IPS-18a (cell line): ENCODE measurements at regions not wholly inside any gene's neighbourhood (a gene's known extent, or its start where the extent isn't known, plus 50 kb on each side); places are given as distances from the start of the nearest gene placed in this dataset.

ENCODE experiments used
- H3K27ac ChIP-seq: one replicate; pipeline ENCODE4 v1.5.1; 2013; ENCODE audit warnings: low read length
- H3K27me3 ChIP-seq: one replicate; pipeline ENCODE4 v1.6.1; 2013; ENCODE audit warnings: mild to moderate bottlenecking, low read length; ENCODE audit not compliant: control insufficient read depth, insufficient read depth
- H3K36me3 ChIP-seq: one replicate; pipeline ENCODE4 v1.6.1; 2013; ENCODE audit warnings: low read depth, low read length; ENCODE audit not compliant: control insufficient read depth
- H3K4me1 ChIP-seq: one replicate; pipeline ENCODE4 v1.6.1; 2013; ENCODE audit warnings: low read depth, low read length; ENCODE audit not compliant: control insufficient read depth
- H3K4me3 ChIP-seq: one replicate; pipeline ENCODE4 v1.5.1; 2013; ENCODE audit warnings: low read length
- H3K9ac ChIP-seq: one replicate; pipeline ENCODE4 v1.6.1; 2013; ENCODE audit warnings: mild to moderate bottlenecking, low read length, moderate library complexity
- H3K9me3 ChIP-seq: one replicate; pipeline ENCODE4 v1.6.1; 2013; ENCODE audit warnings: low read depth, low read length; ENCODE audit not compliant: control insufficient read depth

DNA sequence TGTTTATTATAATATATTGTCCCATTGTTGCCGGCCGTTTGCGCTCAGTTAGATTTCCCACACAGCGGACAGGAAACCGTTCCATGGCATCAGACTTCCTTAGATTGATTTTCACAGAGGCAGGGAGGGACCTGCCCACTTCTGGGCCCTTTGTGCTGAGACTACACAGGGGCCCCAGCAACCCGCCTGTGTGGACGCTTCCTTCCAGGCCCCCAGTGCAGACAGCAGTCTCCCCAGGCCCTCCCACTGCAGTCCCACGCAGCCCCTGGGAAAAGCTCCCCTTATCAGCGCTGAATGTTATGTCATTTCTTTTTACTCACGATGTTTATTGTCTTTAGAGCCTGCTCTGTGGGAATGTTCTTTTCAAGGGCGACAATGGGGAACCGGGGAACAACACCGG is 351.7 kb upstream of the ARGLU1 start:
- Histone ChIP-seq H3K27me3 (no peaks in the 10 kb centered on the region), H3K36me3 (no peaks in the 10 kb centered on the region), H3K4me1 (peaks cover 53% of the 10 kb centered on the region), H3K9me3 (no peaks in the 10 kb centered on the region), H3K27ac (no peak overlapping the region), H3K9ac (no peak overlapping the region), H3K4me3 (no peak overlapping the region)

DNA sequence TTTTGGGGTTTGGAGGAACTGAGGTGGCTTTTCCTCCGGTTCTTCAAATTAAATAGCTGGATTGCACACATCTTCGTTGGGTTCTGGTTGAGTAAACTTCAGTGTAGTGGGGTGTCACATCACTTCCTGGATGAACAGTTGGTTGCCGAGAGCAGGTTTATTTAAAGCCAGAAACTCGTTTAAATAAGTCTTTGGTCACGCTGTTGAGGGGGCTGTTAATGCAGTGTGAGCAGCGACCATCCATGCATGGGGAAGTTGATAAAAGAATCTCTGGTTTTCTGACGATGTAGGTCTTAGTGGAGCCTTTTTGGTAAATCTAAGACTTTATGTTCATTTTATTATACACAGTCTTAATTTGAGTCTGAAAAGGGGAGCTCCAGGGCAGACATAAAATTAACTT is 351.2 kb upstream of the ARGLU1 start:
- H3K4me3 ChIP-seq, result no peak overlapping the region
- H3K27me3 ChIP-seq, result no peaks in the 10 kb centered on the region
- H3K9ac ChIP-seq, result no peak overlapping the region
- no peaks in the 10 kb centered on the region for H3K36me3 ChIP-seq
- no peaks in the 10 kb centered on the region for H3K9me3 ChIP-seq
- H3K27ac ChIP-seq, result no peak overlapping the region
- H3K4me1 ChIP-seq, result peaks cover 49% of the 10 kb centered on the region

DNA sequence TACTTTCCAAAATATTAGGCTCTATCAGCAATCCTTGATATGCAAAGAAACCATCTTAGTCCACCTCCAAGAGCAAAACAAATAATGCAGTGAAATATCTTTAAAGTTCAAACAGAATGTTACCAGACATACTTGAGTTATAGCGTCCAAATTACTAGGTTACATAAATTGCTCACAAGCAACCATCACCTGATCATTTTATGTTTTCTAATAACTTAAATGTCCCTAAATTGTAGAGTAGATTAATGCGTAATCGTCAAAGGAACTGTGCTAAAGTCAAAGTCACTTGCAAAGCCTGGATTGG is 350.6 kb upstream of the ARGLU1 start:
- Histone ChIP-seq H3K36me3 (no peaks in the 10 kb centered on the region), H3K4me3 (peak overlapping the region; percentile 62), H3K4me1 (peaks cover 46% of the 10 kb centered on the region), H3K27me3 (no peaks in the 10 kb centered on the region), H3K27ac (no peak overlapping the region), H3K9me3 (no peaks in the 10 kb centered on the region), H3K9ac (peak overlapping the region; percentile 68)

DNA sequence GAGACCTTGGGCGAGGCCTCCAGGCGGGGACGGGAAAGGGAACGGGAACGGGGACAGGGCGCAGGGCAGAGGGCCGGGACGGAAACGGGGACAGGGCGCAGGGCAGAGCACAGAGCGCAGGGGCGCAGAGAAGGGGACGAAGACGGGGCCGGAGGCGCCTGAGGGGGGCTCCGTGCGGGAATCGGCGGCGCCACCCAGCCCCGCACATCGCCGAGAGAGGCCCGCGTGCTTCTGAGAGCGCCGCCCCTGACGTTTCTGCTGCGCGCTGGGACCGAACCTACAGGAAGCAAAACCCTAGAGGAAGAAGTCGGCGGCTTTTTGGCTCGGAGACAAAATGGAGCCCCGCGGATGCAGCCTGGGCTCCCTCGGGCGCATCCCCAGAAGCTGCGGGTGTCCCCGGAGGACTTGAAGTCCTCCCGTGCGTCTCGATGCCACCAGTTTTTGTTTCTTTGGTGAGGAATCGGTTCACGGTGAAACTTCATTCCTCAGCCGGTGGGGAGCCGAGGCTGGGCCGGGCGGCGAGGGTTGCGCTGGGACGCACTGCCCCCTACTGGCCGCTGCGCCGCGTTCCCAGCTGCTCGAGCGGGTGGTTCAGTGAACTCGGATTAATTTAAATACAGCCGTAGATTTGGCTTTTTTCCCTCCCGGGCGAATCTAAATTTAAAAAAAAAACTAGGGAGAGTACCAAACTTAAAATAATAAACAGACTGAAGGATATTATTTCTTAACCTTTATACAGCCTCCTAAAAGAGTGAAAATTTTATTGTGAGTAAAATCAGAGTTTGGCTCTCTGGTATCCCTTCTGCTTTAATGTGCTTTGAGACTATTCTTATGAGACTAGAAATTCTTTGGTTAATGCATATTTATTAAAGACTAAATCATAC is 350.0 kb upstream of the ARGLU1 start:
- H3K4me1 ChIP-seq, result peaks cover 47% of the 10 kb centered on the region
- H3K27me3 ChIP-seq, result no peaks in the 10 kb centered on the region
- H3K36me3 ChIP-seq, result no peaks in the 10 kb centered on the region
- peak overlapping the region; percentile 68 for H3K9ac ChIP-seq
- peak overlapping the region; percentile 62 for H3K4me3 ChIP-seq
- H3K27ac ChIP-seq, result peak overlapping the region; percentile 54
- H3K9me3 ChIP-seq, result no peaks in the 10 kb centered on the region

DNA sequence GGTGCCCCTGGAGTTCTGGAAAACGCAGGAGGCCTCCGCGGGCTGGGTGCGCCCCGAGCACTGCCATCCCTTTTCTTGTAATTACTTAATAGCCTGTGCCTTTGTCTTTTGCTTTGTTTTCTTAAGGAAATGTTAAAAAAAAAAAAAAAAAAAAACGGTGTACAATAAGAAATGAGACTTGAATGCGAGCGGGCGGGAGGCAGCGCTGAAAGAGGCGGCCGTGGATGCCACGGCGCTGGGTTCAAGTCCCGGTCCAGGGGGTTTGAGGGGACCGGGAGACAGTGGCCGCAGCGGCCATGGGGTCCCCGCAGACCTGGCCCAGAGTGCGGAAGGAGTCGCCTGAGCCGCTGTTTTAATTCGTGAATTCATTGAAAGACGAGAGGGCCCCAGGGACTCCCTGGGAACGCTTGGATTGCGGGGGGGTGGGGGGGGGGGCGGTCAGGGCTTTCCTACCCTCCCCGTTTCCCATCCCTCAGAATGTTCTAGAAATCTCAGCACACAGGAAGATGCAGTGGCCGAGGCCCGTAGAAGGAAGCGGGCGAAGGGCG is 349.2 kb upstream of the ARGLU1 start:
- no peak overlapping the region for H3K4me3 ChIP-seq
- peaks cover 47% of the 10 kb centered on the region for H3K4me1 ChIP-seq
- H3K27me3 ChIP-seq, result no peaks in the 10 kb centered on the region
- no peaks in the 10 kb centered on the region for H3K9me3 ChIP-seq
- H3K9ac ChIP-seq, result no peak overlapping the region
- H3K36me3 ChIP-seq, result no peaks in the 10 kb centered on the region
- H3K27ac ChIP-seq, result no peak overlapping the region

DNA sequence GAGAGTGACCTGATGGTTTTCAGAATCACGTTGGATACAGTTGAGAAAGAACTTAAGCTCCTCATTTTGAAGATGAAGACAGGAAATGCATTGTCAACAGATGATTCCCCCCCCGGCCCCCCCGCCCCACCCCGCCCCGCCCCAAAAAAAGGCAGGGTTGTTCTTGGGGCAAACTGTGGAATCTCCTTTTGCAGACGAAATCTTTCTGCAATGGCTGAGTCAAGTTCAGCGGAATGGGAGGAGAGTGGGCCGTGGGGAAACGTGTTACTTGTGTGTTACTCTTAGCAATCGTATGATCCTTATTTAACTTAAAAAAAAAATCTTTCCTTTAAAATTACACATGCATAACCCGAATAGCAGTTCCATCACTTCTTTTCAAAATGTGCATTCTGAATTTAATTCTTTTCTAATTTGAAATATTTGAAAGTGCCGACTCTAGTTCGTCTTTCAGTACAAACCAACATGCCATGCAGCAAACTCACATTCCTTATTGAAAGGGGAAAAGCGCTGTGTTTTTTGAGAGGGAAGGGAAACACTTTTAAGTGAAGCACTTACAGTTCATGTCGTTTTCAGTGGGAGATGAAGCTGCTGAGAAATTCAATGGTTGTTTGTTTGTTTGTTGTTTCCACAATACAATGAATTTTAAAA is 348.5 kb upstream of the ARGLU1 start:
- no peak overlapping the region for H3K9ac ChIP-seq
- no peaks in the 10 kb centered on the region for H3K27me3 ChIP-seq
- H3K36me3 ChIP-seq, result no peaks in the 10 kb centered on the region
- H3K4me1 ChIP-seq, result peaks cover 47% of the 10 kb centered on the region
- no peak overlapping the region for H3K4me3 ChIP-seq
- no peaks in the 10 kb centered on the region for H3K9me3 ChIP-seq
- H3K27ac ChIP-seq, result no peak overlapping the region

DNA sequence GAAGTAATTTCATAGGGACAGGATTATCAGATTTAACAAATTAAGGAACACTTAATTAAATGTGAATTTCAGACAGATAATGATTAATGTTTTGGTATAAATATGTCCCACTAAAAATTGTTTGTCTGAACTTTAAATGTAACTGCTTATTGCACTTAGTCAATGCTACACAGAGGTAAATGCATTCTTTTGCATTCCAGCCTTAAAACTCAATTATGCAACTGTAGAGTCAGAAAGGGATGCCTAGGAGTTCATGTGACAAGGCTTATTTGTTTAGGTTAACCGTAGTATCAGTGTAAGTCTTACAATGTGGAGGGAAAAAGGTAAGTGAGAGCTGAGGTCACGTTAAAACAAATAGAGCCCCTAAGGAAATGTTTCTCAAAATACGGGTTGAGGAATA is 347.2 kb upstream of the ARGLU1 start:
- no peaks in the 10 kb centered on the region for H3K36me3 ChIP-seq
- no peaks in the 10 kb centered on the region for H3K27me3 ChIP-seq
- no peak overlapping the region for H3K9ac ChIP-seq
- H3K9me3 ChIP-seq, result no peaks in the 10 kb centered on the region
- peaks cover 43% of the 10 kb centered on the region for H3K4me1 ChIP-seq
- H3K27ac ChIP-seq, result no peak overlapping the region
- H3K4me3 ChIP-seq, result no peak overlapping the region

DNA sequence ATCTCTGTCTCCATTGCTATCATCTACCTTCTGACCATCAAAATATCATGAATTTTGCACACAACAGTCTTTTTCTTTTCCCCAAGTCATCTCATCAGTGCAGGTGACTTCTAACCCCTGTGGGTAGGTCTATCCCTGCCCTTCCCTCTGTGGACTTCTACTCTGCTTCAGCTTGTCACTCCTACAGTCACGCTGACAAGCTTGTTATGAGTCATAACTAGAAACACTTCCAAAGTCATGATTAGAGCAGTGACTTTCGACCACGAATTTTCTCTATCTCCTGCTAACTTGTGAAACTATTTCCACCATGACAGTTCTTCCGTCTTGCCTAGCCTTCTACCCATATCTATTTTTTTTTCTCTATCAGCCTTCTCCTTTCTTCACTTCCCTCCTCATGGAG is 343.7 kb upstream of the ARGLU1 start:
- Histone ChIP-seq H3K36me3 (no peaks in the 10 kb centered on the region), H3K9ac (no peak overlapping the region), H3K4me1 (peaks cover 26% of the 10 kb centered on the region), H3K27me3 (no peaks in the 10 kb centered on the region), H3K27ac (no peak overlapping the region), H3K9me3 (no peaks in the 10 kb centered on the region), H3K4me3 (no peak overlapping the region)

DNA sequence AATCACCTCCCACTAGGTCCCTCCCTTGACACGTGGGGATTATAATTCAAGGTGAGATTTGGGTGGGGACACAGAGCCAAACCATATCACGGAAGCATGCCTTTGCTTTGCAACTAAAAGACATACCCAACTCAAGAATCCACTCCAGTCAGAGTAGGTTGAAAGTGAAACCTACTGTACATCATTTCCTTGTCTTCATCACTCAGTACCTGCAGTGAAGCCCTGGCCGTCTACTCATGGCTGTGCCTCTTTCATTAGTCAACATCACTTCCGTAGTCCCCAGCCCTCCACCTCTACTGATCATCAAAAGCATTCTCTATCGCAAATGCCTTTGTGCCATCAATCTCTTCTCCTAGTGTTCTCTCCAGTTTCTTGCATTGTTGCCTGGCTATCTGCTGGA is 343.1 kb upstream of the ARGLU1 start:
- H3K4me3 ChIP-seq, result no peak overlapping the region
- no peaks in the 10 kb centered on the region for H3K9me3 ChIP-seq
- H3K9ac ChIP-seq, result no peak overlapping the region
- no peaks in the 10 kb centered on the region for H3K36me3 ChIP-seq
- H3K27me3 ChIP-seq, result no peaks in the 10 kb centered on the region
- no peak overlapping the region for H3K27ac ChIP-seq
- H3K4me1 ChIP-seq, result peaks cover 22% of the 10 kb centered on the region

DNA sequence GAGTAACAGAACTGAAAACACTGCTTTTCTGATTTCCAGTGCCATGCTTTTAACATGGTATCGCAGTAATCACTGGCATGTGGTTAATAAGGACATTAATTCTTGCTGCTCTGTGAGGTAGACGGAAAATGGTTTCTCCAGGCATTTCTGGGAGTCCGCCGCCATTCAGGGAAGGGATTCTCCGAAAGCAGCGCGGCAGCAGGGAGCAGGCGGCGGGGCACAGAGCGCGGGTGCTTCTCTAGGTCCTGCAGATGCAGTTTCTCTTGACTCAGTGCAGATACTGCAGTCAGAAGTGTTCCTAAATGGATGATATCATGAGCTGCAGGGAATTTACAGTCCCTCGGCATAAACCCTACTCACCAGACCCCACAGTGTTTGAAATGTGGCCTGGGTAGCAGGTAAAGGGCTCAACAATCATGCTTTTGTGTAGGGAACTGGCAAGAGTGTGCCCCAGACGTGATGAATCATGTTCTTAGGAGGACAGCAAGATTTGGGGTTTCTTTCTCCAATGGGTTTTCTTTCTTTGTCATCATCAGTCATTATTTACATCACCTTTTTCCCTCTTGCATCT is 338.6 kb upstream of the ARGLU1 start:
- Histone ChIP-seq H3K9ac (no peak overlapping the region), H3K4me3 (no peak overlapping the region), H3K4me1 (peaks cover 9% of the 10 kb centered on the region), H3K27me3 (no peaks in the 10 kb centered on the region), H3K36me3 (no peaks in the 10 kb centered on the region), H3K27ac (no peak overlapping the region), H3K9me3 (no peaks in the 10 kb centered on the region)

DNA sequence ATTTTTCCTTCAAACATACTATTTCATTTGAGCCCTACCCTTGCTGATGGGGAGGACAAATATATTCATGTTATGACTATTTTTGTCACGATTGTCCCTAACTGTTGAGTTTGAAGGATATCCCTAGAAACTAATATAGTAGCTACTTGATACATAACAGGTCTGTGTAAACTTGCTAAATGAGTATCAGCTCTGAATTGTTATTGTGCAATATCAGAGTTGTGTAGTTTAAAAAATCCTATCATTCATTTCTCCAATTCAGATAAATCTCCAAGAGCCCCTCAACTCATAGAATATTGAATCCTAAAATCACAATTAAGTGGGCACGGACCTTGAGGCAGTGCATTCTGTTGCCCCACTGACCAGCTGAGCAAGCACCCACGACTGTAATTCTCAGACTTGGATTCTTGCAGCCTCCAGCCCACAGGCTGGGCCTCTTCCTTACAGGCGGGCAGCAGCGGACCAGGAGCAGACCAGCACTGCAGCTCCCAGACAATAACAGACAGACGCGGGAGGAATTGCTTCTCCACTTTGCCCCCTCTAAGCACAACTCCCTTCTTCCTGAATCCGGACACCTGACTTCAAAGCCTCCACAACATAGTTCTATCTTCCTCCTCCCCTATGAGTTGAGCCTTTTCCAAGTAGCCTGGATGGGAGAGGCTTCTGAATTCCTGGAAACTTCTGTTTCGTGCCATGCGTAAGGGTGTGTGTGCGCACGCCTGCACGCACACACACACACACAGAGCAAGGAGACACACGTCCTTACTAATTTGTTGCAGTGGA is 337.6 kb upstream of the ARGLU1 start:
- H3K4me1 ChIP-seq, result peaks cover 9% of the 10 kb centered on the region
- no peaks in the 10 kb centered on the region for H3K9me3 ChIP-seq
- H3K36me3 ChIP-seq, result no peaks in the 10 kb centered on the region
- no peak overlapping the region for H3K9ac ChIP-seq
- H3K27me3 ChIP-seq, result no peaks in the 10 kb centered on the region
- no peak overlapping the region for H3K27ac ChIP-seq
- no peak overlapping the region for H3K4me3 ChIP-seq
